Suprapubic skin (tissue), 4 donors: ENCODE measurements at regions not wholly inside any gene's neighbourhood (a gene's known extent, or its start where the extent isn't known, plus 50 kb on each side); places are given as distances from the start of the nearest gene placed in this dataset.

Experiments used
- EP300 ChIP-seq: sonication (generic); formaldehyde crosslinking; IDR thresholded peaks from one replicate; pipeline ENCODE4 v1.6.1; 2017; ENCODE audit warnings: antibody characterized with exemption
- POLR2A ChIP-seq, 2 donors: fragments of 450-650 bp; IDR thresholded peaks; one replicate each; pipeline ENCODE4 v1.6.1; 2017; ENCODE audit warnings: antibody characterized with exemption in 2 of 2, mild to moderate bottlenecking in 2 of 2, moderate library complexity in 2 of 2
- POLR2AphosphoS5 ChIP-seq, 3 donors: sonication (generic); formaldehyde crosslinking; IDR thresholded peaks; one replicate each; pipeline ENCODE4 v1.6.1; 2017; ENCODE audit warnings: antibody characterized with exemption in 3 of 3
- TF ChIP-seq, protein P1 (sequence below), 2 donors: fragments of 200-600 bp in 1 of 2; fragments of 450-650 bp in 1 of 2; sonication (generic) in 1 of 2; IDR thresholded peaks; one replicate each; pipeline ENCODE4 v1.5.1; 2016 to 2019; ENCODE audit warnings: antibody characterized with exemption in 2 of 2, mild to moderate bottlenecking in 1 of 2, moderate library complexity in 1 of 2

DNA sequence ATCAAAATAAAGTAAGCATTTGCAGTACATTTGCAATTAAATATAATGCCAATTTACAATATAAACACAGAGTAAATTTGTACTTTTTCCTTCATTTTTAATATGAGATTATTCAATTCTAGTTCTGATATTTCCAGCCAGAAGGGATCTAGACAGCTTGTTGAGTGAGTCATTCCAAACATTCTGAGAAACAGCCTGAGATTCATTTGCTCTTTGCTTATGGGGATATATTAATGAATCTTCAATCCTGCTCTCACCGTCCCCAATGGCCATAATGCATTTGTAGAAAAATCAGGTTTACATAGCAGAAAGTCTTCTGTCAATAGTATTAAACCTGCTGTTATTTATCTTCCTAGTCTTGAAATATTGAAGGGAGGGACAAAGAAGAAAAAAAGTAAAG lies 554.2 kb downstream of the TUSC7 start:
- no peak for TF ChIP-seq EP300
- no peak for TF ChIP-seq POLR2AphosphoS5 (IDR thresholded peaks at IDR 0.05)
- TF ChIP-seq, protein P1, sequence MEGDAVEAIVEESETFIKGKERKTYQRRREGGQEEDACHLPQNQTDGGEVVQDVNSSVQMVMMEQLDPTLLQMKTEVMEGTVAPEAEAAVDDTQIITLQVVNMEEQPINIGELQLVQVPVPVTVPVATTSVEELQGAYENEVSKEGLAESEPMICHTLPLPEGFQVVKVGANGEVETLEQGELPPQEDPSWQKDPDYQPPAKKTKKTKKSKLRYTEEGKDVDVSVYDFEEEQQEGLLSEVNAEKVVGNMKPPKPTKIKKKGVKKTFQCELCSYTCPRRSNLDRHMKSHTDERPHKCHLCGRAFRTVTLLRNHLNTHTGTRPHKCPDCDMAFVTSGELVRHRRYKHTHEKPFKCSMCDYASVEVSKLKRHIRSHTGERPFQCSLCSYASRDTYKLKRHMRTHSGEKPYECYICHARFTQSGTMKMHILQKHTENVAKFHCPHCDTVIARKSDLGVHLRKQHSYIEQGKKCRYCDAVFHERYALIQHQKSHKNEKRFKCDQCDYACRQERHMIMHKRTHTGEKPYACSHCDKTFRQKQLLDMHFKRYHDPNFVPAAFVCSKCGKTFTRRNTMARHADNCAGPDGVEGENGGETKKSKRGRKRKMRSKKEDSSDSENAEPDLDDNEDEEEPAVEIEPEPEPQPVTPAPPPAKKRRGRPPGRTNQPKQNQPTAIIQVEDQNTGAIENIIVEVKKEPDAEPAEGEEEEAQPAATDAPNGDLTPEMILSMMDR (IDR thresholded peaks at IDR 0.05), result no peak
- TF ChIP-seq POLR2A (IDR thresholded peaks at IDR 0.05), result no peak
